Hematopoietic multipotent progenitor cell (in vitro differentiated cells): ENCODE measurements at regions not wholly inside any gene's neighbourhood (a gene's known extent, or its start where the extent isn't known, plus 50 kb on each side); places are given as distances from the start of the nearest gene placed in this dataset.
"Not testable (repeated sequence)": the region's sequence is repeated elsewhere in the genome, so short reads cannot be mapped to it uniquely, and the experiment has no call there.

Source experiments
- DNase-seq, 3 donors: peaks; one replicate each; pipeline ENCODE4 v3.0.0-alpha.2; 2011 to 2015; ENCODE audit warnings: low read depth in 2 of 3, low spot score in 2 of 3

GRCh38 chrX:138877746-138878145 is 166.2 kb upstream of the FGF13 start:
- DNase-seq, result no peak

- DNase-seq, result no peak
Observed at GRCh38 chrX:138875472-138875871, 164.0 kb upstream of the FGF13 start.

- no peak for DNase-seq
Observed at GRCh38 chrX:138874271-138874935, 162.9 kb upstream of the FGF13 start.

GRCh38 chrX:138873640-138874039 is 162.1 kb upstream of the FGF13 start:
- DNase-seq, result not testable (repeated sequence)

GRCh38 chrX:138872537-138872936 is 161.0 kb upstream of the FGF13 start:
- DNase-seq, result no peak

GRCh38 chrX:138871739-138872138 is 160.2 kb upstream of the FGF13 start:
- DNase-seq, result no peak

- no peak for DNase-seq
Observed at GRCh38 chrX:138866643-138867042, 155.1 kb upstream of the FGF13 start.

- no peak for DNase-seq
Observed at GRCh38 chrX:138865093-138865649, 153.7 kb upstream of the FGF13 start.

GRCh38 chrX:138859421-138859820 is 147.9 kb upstream of the FGF13 start:
- no peak for DNase-seq

- peak in 1 of 3 donors; percentile 1 for DNase-seq
Observed at GRCh38 chrX:138858951-138859350, 147.4 kb upstream of the FGF13 start.

GRCh38 chrX:138858438-138858837 is 146.9 kb upstream of the FGF13 start:
- peak in 2 of 3 donors; percentile 32 to 56 for DNase-seq

- DNase-seq, result no peak
Observed at GRCh38 chrX:138856881-138857604, 145.5 kb upstream of the FGF13 start.

GRCh38 chrX:138853936-138854335 is 142.4 kb upstream of the FGF13 start:
- DNase-seq, result no peak

- no peak for DNase-seq
Observed at GRCh38 chrX:138849521-138849920, 138.0 kb upstream of the FGF13 start.

- peak in 2 of 3 donors; percentile 1 to 32 for DNase-seq
Observed at GRCh38 chrX:138847930-138848329, 136.4 kb upstream of the FGF13 start.

- no peak for DNase-seq
Observed at GRCh38 chrX:138845786-138846185, 134.3 kb upstream of the FGF13 start.

GRCh38 chrX:138807400-138807799 is 95.9 kb upstream of the FGF13 start:
- DNase-seq, result not testable (repeated sequence)

- DNase-seq, result no peak
Observed at GRCh38 chrX:138794246-138794645, 82.7 kb upstream of the FGF13 start.

- no peak for DNase-seq
Observed at GRCh38 chrX:138791551-138791950, 80.0 kb upstream of the FGF13 start.

- DNase-seq, result no peak
Observed at GRCh38 chrX:138788771-138789170, 77.3 kb upstream of the FGF13 start.

- DNase-seq, result not testable (repeated sequence)
Observed at GRCh38 chrX:138778576-138778909, 67.0 kb upstream of the FGF13 start.

GRCh38 chrX:138777908-138778575 is 66.5 kb upstream of the FGF13 start:
- not testable (repeated sequence) for DNase-seq
